HEK293T (cell line): ENCODE measurements at regions not wholly inside any gene's neighbourhood (a gene's known extent, or its start where the extent isn't known, plus 50 kb on each side); places are given as distances from the start of the nearest gene placed in this dataset.
"Not testable (repeated sequence)": the region's sequence is repeated elsewhere in the genome, so short reads cannot be mapped to it uniquely, and the experiment has no call there.

Experiments used
- BHLHE40 ChIP-seq: fragments of 450-650 bp; IDR thresholded peaks from 2 replicates; pipeline ENCODE4 v1.6.1; 2016; ENCODE audit warnings: mild to moderate bottlenecking, moderate library complexity, borderline replicate concordance
- CTBP1 ChIP-seq: fragments of 450-650 bp; IDR thresholded peaks from 2 replicates; pipeline ENCODE4 v1.6.1; 2016; ENCODE audit warnings: borderline replicate concordance
- FOXA1 ChIP-seq: fragments of 450-650 bp; IDR thresholded peaks from 2 replicates; pipeline ENCODE4 v1.6.1; 2016; ENCODE audit warnings: mild to moderate bottlenecking
- FOXK2 ChIP-seq: fragments of 450-650 bp; IDR thresholded peaks from 2 replicates; pipeline ENCODE4 v1.6.1; 2016; ENCODE audit warnings: mild to moderate bottlenecking
- FOXM1 ChIP-seq: fragments of 450-650 bp; IDR thresholded peaks from 2 replicates; pipeline ENCODE4 v1.6.1; 2017; ENCODE audit warnings: mild to moderate bottlenecking, borderline replicate concordance
- HDGF ChIP-seq: fragments of 450-650 bp; IDR thresholded peaks from 2 replicates; pipeline ENCODE4 v1.6.1; 2017; ENCODE audit warnings: antibody characterized with exemption, borderline replicate concordance
- LEF1 ChIP-seq: fragments of 450-650 bp; IDR thresholded peaks from 2 replicates; pipeline ENCODE4 v1.6.1; 2017; ENCODE audit warnings: mild to moderate bottlenecking, borderline replicate concordance
- SP1 ChIP-seq: fragments of 450-650 bp; IDR thresholded peaks from 2 replicates; pipeline ENCODE4 v1.6.1; 2017
- SUZ12 ChIP-seq: fragments of 450-650 bp; IDR thresholded peaks from 2 replicates; pipeline ENCODE4 v1.6.1; 2016; ENCODE audit warnings: mild to moderate bottlenecking
- TARDBP ChIP-seq: fragments of 450-650 bp; IDR thresholded peaks from 2 replicates; pipeline ENCODE4 v1.6.1; 2016
- ZNF384 ChIP-seq: fragments of 450-650 bp; IDR thresholded peaks from 2 replicates; pipeline ENCODE4 v1.6.1; 2016

GRCh38 chr5:21402089-21402488, 1414.1 kb upstream of the CDH18 start:
- TF ChIP-seq CTBP1, TARDBP, HDGF, BHLHE40, LEF1, ZNF384, SP1, SUZ12, FOXK2, FOXA1, FOXM1: not testable (repeated sequence)
